A673 (cell line): ENCODE measurements at regions not wholly inside any gene's neighbourhood (a gene's known extent, or its start where the extent isn't known, plus 50 kb on each side); places are given as distances from the start of the nearest gene placed in this dataset.

Experiments
- CTCF ChIP-seq: fragments of 300-800, 200-600 bp; sonication (generic); conservative IDR thresholded peaks from 2 replicates; pipeline ENCODE4 v1.5.1; 2017; ENCODE audit warnings: low read depth, mild to moderate bottlenecking, antibody characterized with exemption, low read length, moderate library complexity, mixed read lengths
- EZH2 ChIP-seq: fragments of 200-600 bp; sonication (generic); IDR thresholded peaks from 2 replicates; pipeline ENCODE4 v1.6.1; 2017; ENCODE audit warnings: borderline replicate concordance, low read depth, mild to moderate bottlenecking, mixed read lengths, antibody characterized with exemption, low read length; ENCODE audit not compliant: poor library complexity, severe bottlenecking

- TF ChIP-seq EZH2 (no peak), CTCF (no peak)
Measured at GRCh38 chr3:187507905-187508304, 139.7 kb downstream of the RTP4 start.
